GM10266 (cell line): ENCODE measurements at regions not wholly inside any gene's neighbourhood (a gene's known extent, or its start where the extent isn't known, plus 50 kb on each side); places are given as distances from the start of the nearest gene placed in this dataset.

Experiments used
- DNase-seq: peaks from one replicate; pipeline ENCODE4 v3.0.0; 2012; ENCODE audit errors: extremely low spot score
- TF ChIP-seq, protein P1 (sequence below): IDR thresholded peaks from 2 replicates; pipeline ENCODE4 v1.5.1; 2012; ENCODE audit warnings: mild to moderate bottlenecking, low read depth; ENCODE audit not compliant: control insufficient read depth, insufficient read depth; ENCODE audit errors: missing control alignments

DNA sequence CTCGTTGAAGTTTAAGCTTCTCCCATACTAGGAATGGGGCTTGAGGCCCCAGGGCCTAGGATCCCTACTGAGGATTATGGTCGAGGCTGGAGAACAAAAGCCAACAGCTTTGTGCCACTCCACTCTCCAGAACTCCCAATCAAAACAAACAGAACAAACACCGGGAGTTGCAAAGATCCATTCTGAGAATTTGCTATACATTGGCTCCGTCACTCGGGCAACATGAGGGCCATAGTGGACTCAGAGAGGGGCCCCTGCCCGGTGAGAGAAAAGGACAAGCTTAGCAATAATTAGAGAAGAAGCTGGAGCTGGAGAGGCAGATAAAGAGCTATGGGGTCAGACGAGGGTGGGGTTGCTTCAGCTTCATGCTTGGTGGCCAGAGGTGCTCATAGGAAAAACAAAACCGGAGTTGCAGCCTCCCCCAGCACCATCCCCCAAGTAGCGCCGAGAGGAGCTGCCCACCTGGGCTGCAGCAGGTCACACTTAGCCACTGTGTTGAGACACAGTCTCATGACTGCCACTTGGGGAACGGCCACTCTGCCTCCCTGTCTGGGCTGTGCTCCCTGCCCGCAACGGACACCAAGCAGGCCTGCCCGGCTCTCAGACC lies 142.3 kb upstream of the HAAO start:
- TF ChIP-seq, protein P1, sequence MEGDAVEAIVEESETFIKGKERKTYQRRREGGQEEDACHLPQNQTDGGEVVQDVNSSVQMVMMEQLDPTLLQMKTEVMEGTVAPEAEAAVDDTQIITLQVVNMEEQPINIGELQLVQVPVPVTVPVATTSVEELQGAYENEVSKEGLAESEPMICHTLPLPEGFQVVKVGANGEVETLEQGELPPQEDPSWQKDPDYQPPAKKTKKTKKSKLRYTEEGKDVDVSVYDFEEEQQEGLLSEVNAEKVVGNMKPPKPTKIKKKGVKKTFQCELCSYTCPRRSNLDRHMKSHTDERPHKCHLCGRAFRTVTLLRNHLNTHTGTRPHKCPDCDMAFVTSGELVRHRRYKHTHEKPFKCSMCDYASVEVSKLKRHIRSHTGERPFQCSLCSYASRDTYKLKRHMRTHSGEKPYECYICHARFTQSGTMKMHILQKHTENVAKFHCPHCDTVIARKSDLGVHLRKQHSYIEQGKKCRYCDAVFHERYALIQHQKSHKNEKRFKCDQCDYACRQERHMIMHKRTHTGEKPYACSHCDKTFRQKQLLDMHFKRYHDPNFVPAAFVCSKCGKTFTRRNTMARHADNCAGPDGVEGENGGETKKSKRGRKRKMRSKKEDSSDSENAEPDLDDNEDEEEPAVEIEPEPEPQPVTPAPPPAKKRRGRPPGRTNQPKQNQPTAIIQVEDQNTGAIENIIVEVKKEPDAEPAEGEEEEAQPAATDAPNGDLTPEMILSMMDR = no peak
- no peak for DNase-seq

DNA sequence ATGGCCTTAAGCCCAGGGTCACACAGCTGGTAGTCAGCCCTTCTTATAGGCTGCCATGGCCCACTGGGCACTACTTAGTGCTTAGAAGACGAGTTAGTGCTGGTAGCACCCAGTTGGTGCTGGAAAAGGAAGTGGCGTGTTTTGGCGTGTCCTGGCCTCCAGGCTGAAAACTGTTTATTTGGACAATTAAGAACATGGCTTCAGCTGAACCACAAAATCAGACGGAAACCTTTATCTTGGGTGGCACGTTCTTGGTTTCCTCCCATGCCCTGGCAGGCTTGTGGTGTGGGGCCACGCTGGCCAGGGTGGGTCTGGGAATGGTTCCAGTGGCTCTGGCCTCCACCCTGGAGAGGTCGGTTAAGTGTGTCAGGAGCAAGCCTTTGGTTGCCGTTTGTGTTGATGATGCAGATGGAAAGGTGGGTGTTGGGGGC lies 141.5 kb upstream of the HAAO start:
- DNase-seq = no peak
- TF ChIP-seq, protein P1 = no peak

DNA sequence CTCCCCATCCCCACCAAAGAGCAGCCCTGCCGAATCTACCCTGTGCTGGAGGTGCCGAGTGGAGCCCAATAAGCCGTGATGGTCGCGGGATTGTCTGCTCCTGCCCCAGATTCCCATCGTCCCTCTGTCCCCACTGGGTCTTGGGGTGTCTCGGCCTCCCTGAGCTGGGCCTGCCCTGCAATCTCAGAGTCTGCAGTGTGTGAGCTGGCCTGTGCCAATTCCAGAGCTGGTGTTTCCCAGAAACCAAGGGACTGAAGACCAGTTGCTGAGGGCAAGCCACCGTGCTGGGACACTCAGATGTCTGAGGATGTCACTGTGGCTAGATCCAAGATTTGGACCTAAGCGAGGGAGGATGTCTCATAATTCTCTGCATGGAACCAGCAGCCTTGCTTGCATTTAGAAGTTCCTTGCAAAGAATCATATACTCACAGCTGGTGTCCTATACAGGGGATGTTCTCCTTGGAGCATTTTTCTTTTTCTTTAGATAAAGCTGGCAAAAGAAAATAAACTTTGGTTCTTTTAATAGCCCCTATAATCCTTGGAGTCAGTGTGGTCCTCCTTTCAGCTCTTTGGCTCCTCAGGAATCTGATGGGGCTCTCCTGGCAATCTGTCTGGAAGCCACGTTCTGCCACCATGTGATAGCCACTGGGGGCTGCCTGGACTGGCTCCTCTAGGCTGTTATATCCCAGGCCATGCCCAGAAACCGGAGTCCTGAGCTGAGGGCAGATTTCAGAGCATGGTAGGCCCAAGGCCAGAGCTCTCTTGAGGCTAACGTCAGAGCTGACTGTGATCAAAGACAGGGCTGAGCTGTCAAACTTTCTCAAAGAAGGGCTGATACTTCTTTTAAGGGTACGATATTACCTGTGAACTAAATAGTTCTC lies 140.1 kb upstream of the HAAO start:
- DNase-seq = no peak
- TF ChIP-seq, protein P1 = no peak

DNA sequence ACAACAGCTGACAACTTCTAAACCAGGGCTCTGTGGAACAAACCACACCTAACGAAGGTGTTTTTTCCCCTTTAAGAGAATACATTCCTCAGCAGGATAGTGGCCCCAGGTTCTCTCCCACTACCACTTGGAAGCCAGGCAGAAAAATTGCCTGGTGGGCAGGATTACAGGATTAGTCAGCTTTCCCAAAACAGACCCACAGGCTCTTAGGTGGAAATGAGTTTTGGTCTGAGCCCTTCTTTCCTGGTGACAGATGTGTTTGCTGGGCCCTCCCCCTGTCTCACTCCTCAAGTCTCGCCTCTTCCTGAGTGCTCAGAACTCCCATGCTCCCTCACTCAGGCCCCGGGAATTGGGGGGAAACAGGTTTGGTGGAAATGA lies 139.4 kb upstream of the HAAO start:
- TF ChIP-seq, protein P1 = no peak
- no peak for DNase-seq

DNA sequence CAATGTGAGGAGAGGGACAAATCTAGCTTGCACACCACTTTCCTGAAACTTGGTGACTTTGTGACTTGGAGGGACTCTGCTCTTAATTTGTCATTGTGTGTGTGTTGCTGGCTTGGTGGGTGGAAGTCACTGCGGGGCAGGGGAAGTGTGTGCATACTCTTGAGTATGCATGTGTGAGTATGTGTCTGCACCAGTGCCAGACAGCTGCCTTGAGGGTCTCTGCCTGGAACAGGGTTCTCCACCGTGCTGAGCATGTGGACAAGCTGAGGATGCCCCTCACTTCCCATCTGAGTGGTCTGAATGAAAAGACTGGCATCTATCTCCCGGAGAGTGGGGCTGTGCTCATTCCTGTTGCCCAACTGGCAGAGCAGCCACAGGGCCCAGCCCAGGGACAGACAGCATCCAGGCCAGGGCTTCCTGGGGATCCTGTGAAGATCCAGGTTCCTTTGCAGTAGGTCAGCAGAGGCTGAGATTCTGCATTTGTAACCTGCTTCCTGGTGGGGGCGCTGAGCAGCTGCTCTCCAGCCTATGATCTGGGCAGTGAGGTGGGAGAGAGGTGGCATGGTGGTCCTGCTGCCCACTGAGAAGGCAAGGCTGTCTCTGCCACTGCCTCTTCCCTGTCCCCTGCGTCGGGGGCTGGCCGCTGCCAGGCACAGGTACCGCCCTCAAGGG lies 138.9 kb upstream of the HAAO start:
- TF ChIP-seq, protein P1 = peak; percentile 23
- DNase-seq = no peak

DNA sequence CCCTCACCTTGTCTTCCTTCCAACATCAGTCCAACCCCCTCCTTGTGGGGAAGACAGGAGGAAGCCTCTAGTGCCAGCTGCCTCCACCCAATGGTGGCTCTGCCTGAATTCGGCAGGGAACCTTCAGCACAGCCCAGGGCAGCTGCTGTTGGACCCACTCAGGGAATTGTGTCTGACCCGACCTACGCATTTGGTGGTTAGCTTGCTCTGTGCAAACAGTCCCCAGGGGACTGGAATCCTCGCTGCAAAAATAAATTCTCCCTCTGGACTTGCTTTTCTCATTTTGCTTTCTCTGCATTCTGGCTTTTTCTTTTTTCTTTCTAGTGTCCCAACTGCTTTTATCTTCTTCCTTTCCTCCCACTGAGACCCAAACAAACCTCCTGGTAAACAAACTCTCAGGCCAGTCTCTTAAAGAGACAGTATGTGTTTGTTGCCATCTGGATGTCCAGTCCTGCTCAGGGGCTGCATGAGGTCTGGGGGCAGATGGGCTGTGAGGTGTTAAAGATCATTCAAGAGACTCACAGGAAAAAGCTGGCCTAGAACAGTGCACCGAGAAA lies 137.7 kb upstream of the HAAO start:
- TF ChIP-seq, protein P1 = no peak
- DNase-seq = no peak
